Kidney epithelial cell (primary cell): ENCODE measurements at regions not wholly inside any gene's neighbourhood (a gene's known extent, or its start where the extent isn't known, plus 50 kb on each side); places are given as distances from the start of the nearest gene placed in this dataset.
"Not testable (repeated sequence)": the region's sequence is repeated elsewhere in the genome, so short reads cannot be mapped to it uniquely, and the experiment has no call there.

ENCODE experiments used
- DNase-seq: peaks from one replicate; pipeline ENCODE4 v3.0.0-alpha.2; 2010; ENCODE audit warnings: low read depth
- H3K27me3 ChIP-seq: 2 replicates; pipeline ENCODE4 v1.6.0; 2011; ENCODE audit warnings: low read length; ENCODE audit not compliant: control insufficient read depth, insufficient read depth
- H3K36me3 ChIP-seq: 2 replicates; pipeline ENCODE4 v1.5.1; 2011; ENCODE audit warnings: low read length; ENCODE audit not compliant: control insufficient read depth, insufficient read depth
- H3K4me3 ChIP-seq: 2 replicates; pipeline ENCODE4 v1.5.1; 2011; ENCODE audit warnings: low read depth, mild to moderate bottlenecking, control low read depth, low read length
- TF ChIP-seq, protein P1 (sequence below): IDR thresholded peaks from 2 replicates; pipeline ENCODE4 v1.5.1; 2011; ENCODE audit warnings: mild to moderate bottlenecking, moderate library complexity, low read length, control low read depth, inconsistent platforms; ENCODE audit not compliant: insufficient read depth, poor library complexity, severe bottlenecking

DNA sequence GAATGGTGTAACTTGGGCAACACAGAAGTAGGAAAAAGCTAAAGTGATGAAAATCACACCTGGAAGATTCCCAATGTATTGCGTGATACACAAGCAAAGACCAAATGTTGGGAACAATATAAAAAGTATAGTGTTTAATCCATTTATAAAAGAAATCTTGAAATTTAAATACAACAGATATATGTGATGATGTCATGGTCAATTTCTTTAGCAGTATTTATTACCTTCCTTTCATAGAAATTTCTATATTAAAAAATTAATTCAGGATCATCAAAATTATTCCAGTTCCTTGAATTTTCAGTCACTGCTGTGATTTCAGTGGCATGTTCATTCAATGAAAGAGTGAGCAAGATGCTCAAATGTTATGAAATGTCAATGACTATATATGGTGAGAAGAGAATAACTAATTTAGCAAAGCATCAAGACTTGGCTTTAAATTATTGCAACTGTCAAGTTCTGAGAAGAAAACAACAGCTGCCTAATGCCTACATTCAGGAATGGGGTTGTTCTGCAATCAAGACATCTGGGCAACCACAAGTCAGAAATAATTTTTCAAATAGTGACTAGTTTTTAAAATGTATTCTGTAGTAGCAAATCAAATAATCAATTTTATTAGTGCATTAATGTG lies 308.8 kb downstream of the SEMA3D start:
- no peaks in the 10 kb centered on the region for H3K36me3 ChIP-seq
- TF ChIP-seq, protein P1, sequence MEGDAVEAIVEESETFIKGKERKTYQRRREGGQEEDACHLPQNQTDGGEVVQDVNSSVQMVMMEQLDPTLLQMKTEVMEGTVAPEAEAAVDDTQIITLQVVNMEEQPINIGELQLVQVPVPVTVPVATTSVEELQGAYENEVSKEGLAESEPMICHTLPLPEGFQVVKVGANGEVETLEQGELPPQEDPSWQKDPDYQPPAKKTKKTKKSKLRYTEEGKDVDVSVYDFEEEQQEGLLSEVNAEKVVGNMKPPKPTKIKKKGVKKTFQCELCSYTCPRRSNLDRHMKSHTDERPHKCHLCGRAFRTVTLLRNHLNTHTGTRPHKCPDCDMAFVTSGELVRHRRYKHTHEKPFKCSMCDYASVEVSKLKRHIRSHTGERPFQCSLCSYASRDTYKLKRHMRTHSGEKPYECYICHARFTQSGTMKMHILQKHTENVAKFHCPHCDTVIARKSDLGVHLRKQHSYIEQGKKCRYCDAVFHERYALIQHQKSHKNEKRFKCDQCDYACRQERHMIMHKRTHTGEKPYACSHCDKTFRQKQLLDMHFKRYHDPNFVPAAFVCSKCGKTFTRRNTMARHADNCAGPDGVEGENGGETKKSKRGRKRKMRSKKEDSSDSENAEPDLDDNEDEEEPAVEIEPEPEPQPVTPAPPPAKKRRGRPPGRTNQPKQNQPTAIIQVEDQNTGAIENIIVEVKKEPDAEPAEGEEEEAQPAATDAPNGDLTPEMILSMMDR: no peak
- no peak for DNase-seq
- H3K4me3 ChIP-seq: no peak overlapping the region
- H3K27me3 ChIP-seq: no peaks in the 10 kb centered on the region

DNA sequence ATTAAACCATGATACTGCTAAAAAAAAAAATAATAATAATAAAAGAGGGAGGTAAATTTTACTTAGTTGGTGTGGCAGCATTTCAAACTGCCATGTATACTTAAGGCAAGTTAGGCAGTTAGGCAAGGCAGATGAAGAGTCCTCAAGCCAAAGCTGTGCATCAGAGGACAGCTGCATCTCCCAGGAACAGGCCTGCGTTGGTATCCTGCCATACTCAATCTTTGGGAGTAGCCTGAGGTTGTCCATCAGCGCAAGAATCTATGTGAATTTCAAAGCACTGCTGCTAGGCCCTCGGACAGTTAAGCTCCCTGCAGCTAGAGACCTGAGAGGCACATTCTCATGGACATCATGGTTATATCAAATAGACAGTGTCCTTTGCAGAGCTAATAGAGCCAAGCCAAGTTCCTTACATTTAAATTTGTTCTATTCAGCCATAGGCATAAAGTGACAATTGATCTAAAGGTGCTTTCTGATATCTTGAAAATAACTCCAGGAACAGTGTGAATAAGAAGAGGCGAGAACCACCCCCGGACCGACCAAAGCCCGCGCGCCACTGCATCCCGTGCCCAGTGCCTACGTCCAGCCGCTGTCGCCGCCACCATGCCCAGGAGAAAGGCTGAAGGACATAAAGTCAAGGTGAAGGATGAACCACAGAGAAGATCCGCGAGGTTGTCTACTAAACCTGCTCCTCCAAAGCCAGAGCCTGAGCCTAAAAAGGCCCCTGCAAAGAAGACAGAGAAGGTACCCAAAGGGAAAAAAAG lies 310.6 kb downstream of the SEMA3D start:
- DNase-seq: no peak
- TF ChIP-seq, protein P1: no peak
- H3K27me3 ChIP-seq: no peaks in the 10 kb centered on the region

DNA sequence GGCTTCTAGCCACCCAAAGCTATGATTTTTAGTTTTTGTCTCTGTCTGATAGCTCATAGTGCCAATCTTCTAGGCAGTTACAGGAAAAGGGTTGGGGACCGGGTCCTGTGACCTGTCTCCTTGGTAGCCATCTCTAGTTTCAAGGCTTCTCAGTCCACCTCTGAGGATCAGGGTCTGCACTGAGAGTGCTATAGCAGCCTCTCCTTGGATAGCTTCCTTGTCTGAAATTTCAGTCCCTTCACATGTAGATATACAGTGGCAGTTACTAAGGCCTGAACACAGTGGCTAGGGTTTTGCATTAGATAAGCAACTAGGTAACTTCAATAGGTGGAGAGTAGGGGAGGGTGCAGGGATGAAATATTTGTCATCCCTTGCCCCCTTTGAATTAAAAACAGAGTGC lies 321.3 kb downstream of the SEMA3D start:
- TF ChIP-seq, protein P1: no peak
- DNase-seq: no peak
- no peaks in the 10 kb centered on the region for H3K27me3 ChIP-seq
- no peaks in the 10 kb centered on the region for H3K36me3 ChIP-seq
- no peak overlapping the region for H3K4me3 ChIP-seq

More for the DNA sequence above, 310.6 kb downstream of the SEMA3D start:
- Histone ChIP-seq H3K4me3 (no peak overlapping the region), H3K36me3 (no peaks in the 10 kb centered on the region)

DNA sequence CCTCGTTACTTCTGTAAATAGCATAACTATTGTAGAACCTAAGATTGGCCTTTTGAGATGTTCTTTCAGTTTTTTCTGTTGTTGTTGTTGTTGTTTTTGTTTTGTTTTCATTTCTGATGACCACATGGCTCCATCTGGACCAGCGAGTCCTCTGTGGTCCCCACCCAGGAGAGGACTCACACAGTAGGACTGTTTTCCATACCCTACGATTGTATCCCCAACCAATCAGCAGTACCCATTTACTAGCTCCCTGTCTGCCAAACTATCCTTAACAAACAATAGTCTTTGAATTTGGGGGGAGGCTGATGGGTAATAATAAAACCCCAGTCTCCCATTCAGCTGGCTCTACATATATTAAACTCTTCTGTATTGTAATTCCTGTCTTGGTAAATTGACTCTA lies 329.5 kb downstream of the SEMA3D start:
- TF ChIP-seq, protein P1: no peak
- no peak overlapping the region for H3K4me3 ChIP-seq
- H3K36me3 ChIP-seq: no peaks in the 10 kb centered on the region
- no peak for DNase-seq
- no peaks in the 10 kb centered on the region for H3K27me3 ChIP-seq

DNA sequence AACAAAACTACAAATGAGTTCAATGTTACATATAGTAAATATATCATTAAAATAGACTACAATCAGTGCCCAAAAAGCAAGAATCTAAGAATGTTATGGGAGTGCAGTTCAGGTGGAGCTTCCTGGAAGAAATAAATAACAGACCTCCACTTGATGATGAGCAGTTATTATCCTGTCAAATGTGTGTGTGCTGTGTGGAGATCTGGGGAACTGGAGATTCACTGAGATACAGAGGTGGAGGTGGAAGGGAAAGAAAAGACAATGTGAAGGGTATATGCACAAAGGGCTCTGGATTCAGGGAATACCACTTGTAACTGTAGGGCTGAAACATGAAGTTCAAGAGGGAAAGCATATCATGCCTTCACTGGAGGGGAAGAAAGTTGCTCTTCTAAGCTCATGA lies 331.1 kb downstream of the SEMA3D start:
- no peaks in the 10 kb centered on the region for H3K27me3 ChIP-seq
- no peak overlapping the region for H3K4me3 ChIP-seq
- no peaks in the 10 kb centered on the region for H3K36me3 ChIP-seq
- TF ChIP-seq, protein P1: no peak
- DNase-seq: no peak

DNA sequence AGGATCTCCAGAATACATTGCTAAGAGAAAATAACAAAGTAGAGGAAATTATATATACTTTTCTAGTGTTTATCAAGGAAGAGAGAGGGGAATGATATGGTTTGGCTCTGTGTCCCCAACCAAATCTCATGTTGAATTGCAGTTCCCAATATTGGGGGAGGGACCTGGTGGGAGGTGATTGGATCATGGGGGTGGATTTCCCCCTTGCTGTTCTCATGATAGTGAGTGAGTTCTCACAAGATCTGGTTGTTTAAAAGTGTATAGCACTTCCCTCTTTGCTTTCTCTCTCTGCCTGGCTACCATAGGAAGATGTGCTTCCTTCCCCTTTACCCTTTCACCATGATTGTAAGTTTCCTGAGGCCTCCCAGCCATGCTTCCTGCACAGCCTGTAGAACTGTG lies 337.9 kb downstream of the SEMA3D start:
- not testable (repeated sequence) for H3K27me3 ChIP-seq, H3K36me3 ChIP-seq, H3K4me3 ChIP-seq, DNase-seq
